ENCODE measurements at regions not wholly inside any gene's neighbourhood (a gene's known extent, or its start where the extent isn't known, plus 50 kb on each side); places are given as distances from the start of the nearest gene placed in this dataset.

DNA sequence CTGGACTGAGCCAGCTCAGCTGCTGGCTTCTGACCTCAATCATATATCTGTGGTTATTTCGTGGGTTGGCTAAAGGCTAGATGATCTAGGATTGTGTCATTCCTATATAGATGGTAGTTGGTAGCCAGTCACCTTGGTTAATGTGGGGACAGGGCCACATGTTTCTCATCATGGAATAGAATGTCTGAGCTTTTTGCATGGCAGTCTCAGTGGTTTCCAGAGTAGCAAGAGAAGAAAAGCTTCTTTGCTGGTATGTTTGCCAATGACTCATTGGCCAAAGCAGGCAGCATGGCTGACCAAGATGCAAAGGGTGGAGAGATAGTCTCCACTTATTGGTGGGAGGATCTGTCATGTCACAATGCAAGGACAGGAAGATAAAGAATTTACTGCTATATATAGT, 746.4 kb upstream of the FLRT2 start:
- TF ChIP-seq, protein P1, sequence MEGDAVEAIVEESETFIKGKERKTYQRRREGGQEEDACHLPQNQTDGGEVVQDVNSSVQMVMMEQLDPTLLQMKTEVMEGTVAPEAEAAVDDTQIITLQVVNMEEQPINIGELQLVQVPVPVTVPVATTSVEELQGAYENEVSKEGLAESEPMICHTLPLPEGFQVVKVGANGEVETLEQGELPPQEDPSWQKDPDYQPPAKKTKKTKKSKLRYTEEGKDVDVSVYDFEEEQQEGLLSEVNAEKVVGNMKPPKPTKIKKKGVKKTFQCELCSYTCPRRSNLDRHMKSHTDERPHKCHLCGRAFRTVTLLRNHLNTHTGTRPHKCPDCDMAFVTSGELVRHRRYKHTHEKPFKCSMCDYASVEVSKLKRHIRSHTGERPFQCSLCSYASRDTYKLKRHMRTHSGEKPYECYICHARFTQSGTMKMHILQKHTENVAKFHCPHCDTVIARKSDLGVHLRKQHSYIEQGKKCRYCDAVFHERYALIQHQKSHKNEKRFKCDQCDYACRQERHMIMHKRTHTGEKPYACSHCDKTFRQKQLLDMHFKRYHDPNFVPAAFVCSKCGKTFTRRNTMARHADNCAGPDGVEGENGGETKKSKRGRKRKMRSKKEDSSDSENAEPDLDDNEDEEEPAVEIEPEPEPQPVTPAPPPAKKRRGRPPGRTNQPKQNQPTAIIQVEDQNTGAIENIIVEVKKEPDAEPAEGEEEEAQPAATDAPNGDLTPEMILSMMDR (IDR thresholded peaks at IDR 0.05; ENCODE audit: poor library complexity) = no peak
- TF ChIP-seq EZH2phosphoT487 (IDR thresholded peaks at IDR 0.05; ENCODE audit: low read depth, severe bottlenecking, unreplicated experiment) = no peak
- TF ChIP-seq EZH2 (IDR thresholded peaks at IDR 0.05; ENCODE audit: borderline replicate concordance) = no peak
